ENCODE measurements at regions not wholly inside any gene's neighbourhood (a gene's known extent, or its start where the extent isn't known, plus 50 kb on each side); places are given as distances from the start of the nearest gene placed in this dataset.

GRCh38 chr3:70392227-70392626 is 79.8 kb upstream of the MDFIC2 start:
- DNase-seq: no peak
- Histone ChIP-seq H3K4me1 (no peaks in the 10 kb centered on the region), H3K36me3 (no peaks in the 10 kb centered on the region), H3K27me3 (no peaks in the 10 kb centered on the region), H3K4me3 (no peak overlapping the region), H3K9me3 (peaks cover 0 to 6% (median 0%) of the 10 kb centered on the region in 4 donors), H3K27ac (no peak overlapping the region)
- WGBS, 5 donors: 36 to 58% (median 53%) methylated on average over 1 of the region's 1 CpG
- TF ChIP-seq POLR2AphosphoS5 (IDR thresholded peaks at IDR 0.05): no peak
- TF ChIP-seq POLR2A (IDR thresholded peaks at IDR 0.05): no peak
- no peak for TF ChIP-seq CTCF (IDR thresholded peaks at IDR 0.05)
- intact Hi-C loops (cut with DNase I; ENCODE audit: low total_unique reads): no loop called here

- Histone ChIP-seq H3K4me3 (no peak overlapping the region), H3K9me3 (peaks cover 0 to 6% (median 0%) of the 10 kb centered on the region in 4 donors), H3K27ac (no peak overlapping the region), H3K27me3 (no peaks in the 10 kb centered on the region), H3K36me3 (no peaks in the 10 kb centered on the region), H3K4me1 (no peaks in the 10 kb centered on the region)
- DNase-seq: no peak
- TF ChIP-seq POLR2A (IDR thresholded peaks at IDR 0.05) (no peak), EP300 (IDR thresholded peaks at IDR 0.05) (no peak), POLR2AphosphoS5 (IDR thresholded peaks at IDR 0.05) (no peak), CTCF (IDR thresholded peaks at IDR 0.05) (no peak)
- 71 to 83% (median 76%) methylated on average over 3 of the region's 3 CpGs for WGBS, 5 donors
- intact Hi-C loops (cut with DNase I; ENCODE audit: low total_unique reads): no loop called here
Observed at GRCh38 chr3:70387889-70388288, 75.5 kb upstream of the MDFIC2 start.

- TF ChIP-seq EP300 (IDR thresholded peaks at IDR 0.05): no peak
- TF ChIP-seq CTCF (IDR thresholded peaks at IDR 0.05): no peak
- no peak for TF ChIP-seq POLR2AphosphoS5 (IDR thresholded peaks at IDR 0.05)
- TF ChIP-seq POLR2A (IDR thresholded peaks at IDR 0.05): no peak
- intact Hi-C loops (cut with DNase I; ENCODE audit: low total_unique reads): no loop called here
- no peak for DNase-seq
- no peaks in the 10 kb centered on the region for H3K4me1 ChIP-seq
- no peak overlapping the region for H3K27ac ChIP-seq
- no peaks in the 10 kb centered on the region for H3K27me3 ChIP-seq
- H3K36me3 ChIP-seq: no peaks in the 10 kb centered on the region
- peaks cover 0 to 6% (median 0%) of the 10 kb centered on the region in 4 donors for H3K9me3 ChIP-seq
- H3K4me3 ChIP-seq: no peak overlapping the region
Observed at GRCh38 chr3:70386846-70387245, 74.4 kb upstream of the MDFIC2 start.

- no peak overlapping the region for H3K4me3 ChIP-seq
- no peaks in the 10 kb centered on the region for H3K36me3 ChIP-seq
- no peak for DNase-seq
- no peak for TF ChIP-seq EP300 (IDR thresholded peaks at IDR 0.05)
- no peak for TF ChIP-seq CTCF (IDR thresholded peaks at IDR 0.05)
- no peak for TF ChIP-seq POLR2A (IDR thresholded peaks at IDR 0.05)
- no peak for TF ChIP-seq POLR2AphosphoS5 (IDR thresholded peaks at IDR 0.05)
- no peaks in the 10 kb centered on the region for H3K4me1 ChIP-seq
- no peak overlapping the region for H3K27ac ChIP-seq
- H3K27me3 ChIP-seq: no peaks in the 10 kb centered on the region
- H3K9me3 ChIP-seq: peaks cover 0 to 6% (median 0%) of the 10 kb centered on the region in 4 donors
- intact Hi-C loops (cut with DNase I; ENCODE audit: low total_unique reads): no loop called here
- 80 to 91% (median 82%) methylated on average over 5 of the region's 5 CpGs for WGBS, 5 donors
Observed at GRCh38 chr3:70386043-70386442, 73.6 kb upstream of the MDFIC2 start.

All from stomach (tissue), 8 donors.